ENCODE measurements at regions not wholly inside any gene's neighbourhood (a gene's known extent, or its start where the extent isn't known, plus 50 kb on each side); places are given as distances from the start of the nearest gene placed in this dataset.
A peak's percentile ranks its signal among the peaks of the same experiment; 100 is the strongest.

DNA sequence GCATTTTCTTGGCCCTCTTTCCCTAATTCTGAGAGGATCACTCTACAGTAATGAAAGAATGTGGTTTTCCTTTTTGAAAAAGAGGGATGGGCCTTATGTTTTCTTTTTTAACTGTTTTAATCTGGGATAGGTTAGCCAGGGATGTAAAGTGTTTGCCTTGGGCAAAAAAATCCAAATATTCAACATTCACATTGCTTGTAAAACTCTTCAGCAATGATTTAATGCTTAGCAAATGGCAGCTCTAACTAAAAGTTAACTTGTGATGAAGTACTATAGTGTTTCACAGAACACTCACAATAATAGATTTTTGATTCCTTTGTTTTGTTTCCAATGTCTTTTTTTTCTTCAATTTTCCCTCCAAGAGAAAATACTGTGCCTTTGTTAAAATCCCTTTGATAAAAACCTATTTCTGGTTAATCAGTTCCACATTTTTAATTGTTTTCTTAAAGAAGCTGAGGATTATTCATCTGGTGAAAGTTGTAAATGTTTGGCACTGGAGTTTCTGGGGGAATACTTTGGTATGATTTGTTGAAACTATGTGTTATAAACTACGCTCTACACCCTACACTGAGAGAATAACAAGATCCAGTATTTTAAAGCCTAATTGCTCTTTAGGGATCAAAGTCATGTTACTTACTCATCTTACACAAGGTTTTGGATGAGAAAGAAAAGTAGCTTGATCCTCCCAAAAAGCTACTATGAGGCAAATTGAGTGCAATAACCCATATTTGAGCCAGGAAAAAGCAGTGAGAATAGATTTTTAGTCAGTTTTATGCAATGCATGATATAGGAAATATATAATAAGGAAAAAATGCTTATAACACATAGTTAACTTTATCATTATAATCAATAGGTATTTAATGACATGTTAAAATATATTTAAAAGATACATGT is 335.8 kb downstream of the EPHA7 start:
- no peaks in the 10 kb centered on the region for H3K9me3 ChIP-seq (ENCODE audit: insufficient read depth, low read length)
- H3K27me3 ChIP-seq (ENCODE audit: insufficient read depth, insufficient read length), result no peaks in the 10 kb centered on the region
- DNase-seq (ENCODE audit: low read depth, low spot score), result no peak
- no peaks in the 10 kb centered on the region for H3K4me1 ChIP-seq (ENCODE audit: insufficient read depth, insufficient read length)
- H3K36me3 ChIP-seq (ENCODE audit: insufficient read depth, insufficient read length, low read length), result no peaks in the 10 kb centered on the region
- TF ChIP-seq ZNF274 (IDR thresholded peaks at IDR 0.05; ENCODE audit: low read depth, low read length), result no peak
- H3K4me3 ChIP-seq (ENCODE audit: insufficient read length, low read depth), result no peak overlapping the region
- H3K9ac ChIP-seq (ENCODE audit: insufficient read length, low read depth), result no peak overlapping the region

- H3K4me1 ChIP-seq (ENCODE audit: insufficient read depth, insufficient read length), result no peaks in the 10 kb centered on the region
- TF ChIP-seq ZNF274 (IDR thresholded peaks at IDR 0.05; ENCODE audit: low read depth, low read length) (no peak), SUZ12 (IDR thresholded peaks at IDR 0.05; ENCODE audit: extremely low read depth, insufficient read depth, insufficient read length) (no peak), YY1 (IDR thresholded peaks at IDR 0.05; ENCODE audit: insufficient read depth, insufficient read length) (no peak)
- no peaks in the 10 kb centered on the region for H3K9me3 ChIP-seq (ENCODE audit: insufficient read depth, low read length)
- no peak for DNase-seq (ENCODE audit: low read depth, low spot score)
- H3K9ac ChIP-seq (ENCODE audit: insufficient read length, low read depth), result no peak overlapping the region
- no peaks in the 10 kb centered on the region for H3K27me3 ChIP-seq (ENCODE audit: insufficient read depth, insufficient read length)
- H3K36me3 ChIP-seq (ENCODE audit: insufficient read depth, insufficient read length, low read length), result no peaks in the 10 kb centered on the region
- H3K4me3 ChIP-seq (ENCODE audit: insufficient read length, low read depth), result no peak overlapping the region
Measured at GRCh38 chr6:93081901-93082300, 337.5 kb downstream of the EPHA7 start.

DNA sequence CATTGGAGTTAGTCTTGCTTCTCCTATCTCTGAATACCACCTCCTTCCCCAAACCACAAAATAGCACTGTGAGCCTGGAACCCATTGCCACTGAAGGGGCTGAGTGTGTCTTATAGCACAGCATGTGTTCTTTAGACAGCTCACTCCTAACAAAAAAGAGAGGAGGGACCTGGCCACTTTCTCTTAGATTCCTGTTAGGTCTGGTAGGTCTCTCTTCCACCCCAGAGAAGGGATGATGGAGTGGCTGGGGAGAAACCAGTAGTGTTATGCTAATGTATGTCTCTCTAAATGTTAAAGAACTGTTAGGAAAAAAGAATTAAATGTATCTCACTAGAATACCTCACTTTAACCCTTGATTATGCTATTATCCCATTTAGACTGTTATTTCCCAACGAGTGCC is 340.3 kb downstream of the EPHA7 start:
- peak; percentile 36 for DNase-seq (ENCODE audit: low read depth, low spot score)
- no peak for TF ChIP-seq ZNF274 (IDR thresholded peaks at IDR 0.05; ENCODE audit: low read depth, low read length)
- no peak for TF ChIP-seq YY1 (IDR thresholded peaks at IDR 0.05; ENCODE audit: insufficient read depth, insufficient read length)
- TF ChIP-seq SUZ12 (IDR thresholded peaks at IDR 0.05; ENCODE audit: extremely low read depth, insufficient read depth, insufficient read length), result no peak

GRCh38 chr6:93073811-93074210 is 345.5 kb downstream of the EPHA7 start:
- Histone ChIP-seq H3K9ac (ENCODE audit: insufficient read length, low read depth) (no peak overlapping the region), H3K9me3 (ENCODE audit: insufficient read depth, low read length) (no peaks in the 10 kb centered on the region), H3K27me3 (ENCODE audit: insufficient read depth, insufficient read length) (no peaks in the 10 kb centered on the region), H3K4me1 (ENCODE audit: insufficient read depth, insufficient read length) (no peaks in the 10 kb centered on the region), H3K4me3 (ENCODE audit: insufficient read length, low read depth) (no peak overlapping the region), H3K36me3 (ENCODE audit: insufficient read depth, insufficient read length, low read length) (no peaks in the 10 kb centered on the region)
- TF ChIP-seq ZNF274 (IDR thresholded peaks at IDR 0.05; ENCODE audit: low read depth, low read length), result no peak
- no peak for TF ChIP-seq YY1 (IDR thresholded peaks at IDR 0.05; ENCODE audit: insufficient read depth, insufficient read length)
- DNase-seq (ENCODE audit: low read depth, low spot score), result no peak

More for the DNA sequence above, 340.3 kb downstream of the EPHA7 start:
- no peaks in the 10 kb centered on the region for H3K27me3 ChIP-seq (ENCODE audit: insufficient read depth, insufficient read length)
- no peaks in the 10 kb centered on the region for H3K4me1 ChIP-seq (ENCODE audit: insufficient read depth, insufficient read length)
- no peaks in the 10 kb centered on the region for H3K36me3 ChIP-seq (ENCODE audit: insufficient read depth, insufficient read length, low read length)
- H3K4me3 ChIP-seq (ENCODE audit: insufficient read length, low read depth), result no peak overlapping the region
- H3K9me3 ChIP-seq (ENCODE audit: insufficient read depth, low read length), result no peaks in the 10 kb centered on the region
- no peak overlapping the region for H3K9ac ChIP-seq (ENCODE audit: insufficient read length, low read depth)

DNA sequence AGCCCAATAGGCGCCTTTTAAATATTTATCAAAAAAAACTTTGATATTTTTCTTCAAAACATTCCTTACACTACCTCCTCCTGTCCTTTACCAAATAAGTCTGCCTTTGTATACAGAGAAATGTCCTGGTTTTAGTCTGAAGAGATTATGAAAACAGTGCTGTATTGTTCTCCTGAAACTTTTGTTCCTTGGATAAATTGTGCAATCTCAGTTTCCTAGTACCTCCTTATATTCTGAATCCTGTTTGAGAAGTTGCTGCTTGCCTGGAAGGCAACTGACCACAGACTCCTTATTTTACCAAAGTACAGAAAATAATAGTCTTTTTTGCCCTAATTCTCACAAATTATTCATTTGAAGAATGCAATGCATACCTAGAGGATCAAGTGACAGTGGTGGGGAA is 349.5 kb downstream of the EPHA7 start:
- Histone ChIP-seq H3K27me3 (ENCODE audit: insufficient read depth, insufficient read length) (no peaks in the 10 kb centered on the region), H3K36me3 (ENCODE audit: insufficient read depth, insufficient read length, low read length) (no peaks in the 10 kb centered on the region), H3K9ac (ENCODE audit: insufficient read length, low read depth) (no peak overlapping the region), H3K4me3 (ENCODE audit: insufficient read length, low read depth) (no peak overlapping the region), H3K9me3 (ENCODE audit: insufficient read depth, low read length) (no peaks in the 10 kb centered on the region), H3K4me1 (ENCODE audit: insufficient read depth, insufficient read length) (no peaks in the 10 kb centered on the region)
- TF ChIP-seq SUZ12 (IDR thresholded peaks at IDR 0.05; ENCODE audit: extremely low read depth, insufficient read depth, insufficient read length) (no peak), YY1 (IDR thresholded peaks at IDR 0.05; ENCODE audit: insufficient read depth, insufficient read length) (no peak), ZNF274 (IDR thresholded peaks at IDR 0.05; ENCODE audit: low read depth, low read length) (no peak)
- no peak for DNase-seq (ENCODE audit: low read depth, low spot score)

DNA sequence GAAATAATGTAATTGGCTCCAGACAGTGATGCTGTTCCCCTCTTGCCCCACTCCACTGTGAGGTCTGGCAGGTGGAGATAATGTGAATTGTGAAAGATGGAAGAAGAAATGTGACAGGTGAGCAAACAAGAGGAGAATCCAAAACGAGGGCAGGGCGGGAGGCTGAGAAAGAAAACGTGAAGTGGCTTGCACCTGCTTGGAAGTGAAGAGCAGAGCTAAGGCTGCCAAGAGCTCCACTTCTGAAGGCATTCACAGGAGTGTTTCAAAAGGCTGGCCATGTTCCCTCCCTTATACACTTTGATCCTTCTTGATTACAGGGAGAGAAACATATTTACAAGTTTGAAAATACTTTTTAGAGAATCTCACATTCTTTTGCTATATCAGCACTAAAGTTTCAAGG is 359.4 kb downstream of the EPHA7 start:
- Histone ChIP-seq H3K9me3 (ENCODE audit: insufficient read depth, low read length) (no peaks in the 10 kb centered on the region), H3K4me3 (ENCODE audit: insufficient read length, low read depth) (no peak overlapping the region), H3K9ac (ENCODE audit: insufficient read length, low read depth) (no peak overlapping the region), H3K4me1 (ENCODE audit: insufficient read depth, insufficient read length) (no peaks in the 10 kb centered on the region), H3K27me3 (ENCODE audit: insufficient read depth, insufficient read length) (no peaks in the 10 kb centered on the region), H3K36me3 (ENCODE audit: insufficient read depth, insufficient read length, low read length) (no peaks in the 10 kb centered on the region)
- no peak for DNase-seq (ENCODE audit: low read depth, low spot score)
- TF ChIP-seq YY1 (IDR thresholded peaks at IDR 0.05; ENCODE audit: insufficient read depth, insufficient read length), result no peak
- TF ChIP-seq SUZ12 (IDR thresholded peaks at IDR 0.05; ENCODE audit: extremely low read depth, insufficient read depth, insufficient read length), result no peak
- no peak for TF ChIP-seq ZNF274 (IDR thresholded peaks at IDR 0.05; ENCODE audit: low read depth, low read length)

DNA sequence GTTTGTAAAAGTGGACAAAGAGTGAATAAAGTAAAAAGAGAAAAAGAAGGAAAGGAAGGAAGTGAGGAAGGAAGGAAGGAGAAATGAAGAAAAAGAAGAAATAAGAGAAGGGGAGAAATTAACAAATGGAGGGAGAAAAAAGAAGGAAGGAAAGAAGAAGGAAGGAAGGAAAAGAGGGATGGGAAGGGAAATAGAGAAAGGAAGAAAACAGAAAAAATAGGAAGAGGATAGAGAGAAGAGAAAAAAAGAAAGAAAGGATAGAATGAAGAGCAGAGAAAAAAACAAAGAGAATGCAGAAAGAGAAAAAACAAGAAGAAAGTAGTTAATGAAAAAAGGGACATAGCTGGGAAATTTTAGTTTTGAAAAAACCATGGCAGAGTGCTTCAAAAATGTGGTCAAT is 361.8 kb downstream of the EPHA7 start:
- Histone ChIP-seq H3K9me3 (ENCODE audit: insufficient read depth, low read length) (no peaks in the 10 kb centered on the region), H3K4me1 (ENCODE audit: insufficient read depth, insufficient read length) (no peaks in the 10 kb centered on the region)
- TF ChIP-seq SUZ12 (IDR thresholded peaks at IDR 0.05; ENCODE audit: extremely low read depth, insufficient read depth, insufficient read length), result no peak
- TF ChIP-seq YY1 (IDR thresholded peaks at IDR 0.05; ENCODE audit: insufficient read depth, insufficient read length), result no peak
- no peak for TF ChIP-seq ZNF274 (IDR thresholded peaks at IDR 0.05; ENCODE audit: low read depth, low read length)

More for the DNA sequence above, 361.8 kb downstream of the EPHA7 start:
- no peaks in the 10 kb centered on the region for H3K27me3 ChIP-seq (ENCODE audit: insufficient read depth, insufficient read length)
- H3K9ac ChIP-seq (ENCODE audit: insufficient read length, low read depth), result no peak overlapping the region
- no peaks in the 10 kb centered on the region for H3K36me3 ChIP-seq (ENCODE audit: insufficient read depth, insufficient read length, low read length)
- H3K4me3 ChIP-seq (ENCODE audit: insufficient read length, low read depth), result no peak overlapping the region
- DNase-seq (ENCODE audit: low read depth, low spot score), result no peak
